WERI-Rb-1 (cell line): ENCODE measurements at regions not wholly inside any gene's neighbourhood (a gene's known extent, or its start where the extent isn't known, plus 50 kb on each side); places are given as distances from the start of the nearest gene placed in this dataset.

Experiments
- DNase-seq: peaks from one replicate; pipeline ENCODE4 v3.0.0-alpha.2; 2020
- H3K27ac ChIP-seq: fragments of 250-450 bp; sonication (Bioruptor Pico); 2 replicates; pipeline ENCODE4 v1.5.1; 2020; ENCODE audit warnings: mild to moderate bottlenecking, moderate library complexity
- H3K27me3 ChIP-seq: fragments of 250-450 bp; sonication (Bioruptor Pico); 2 replicates; pipeline ENCODE4 v1.5.1; 2021; ENCODE audit warnings: mild to moderate bottlenecking, low read depth, moderate library complexity; ENCODE audit not compliant: insufficient read depth, severe bottlenecking
- H3K36me3 ChIP-seq: fragments of 250-450 bp; sonication (Bioruptor Pico); 2 replicates; pipeline ENCODE4 v1.5.1; 2020; ENCODE audit warnings: mild to moderate bottlenecking, moderate library complexity
- H3K4me3 ChIP-seq: 2 replicates; pipeline ENCODE4 v1.5.1; 2011; ENCODE audit warnings: low read depth, mild to moderate bottlenecking, control low read depth, low read length
- H3K9me3 ChIP-seq: fragments of 250-450 bp; sonication (Bioruptor Pico); 2 replicates; pipeline ENCODE4 v1.5.1; 2021; ENCODE audit warnings: mild to moderate bottlenecking, moderate library complexity; ENCODE audit not compliant: severe bottlenecking
- CTCF ChIP-seq: IDR thresholded peaks from 2 replicates; pipeline ENCODE4 v1.5.1; 2011; ENCODE audit warnings: low read depth, mild to moderate bottlenecking, control low read depth, inconsistent platforms, low read length

GRCh38 chr3:43948013-43948412, 257.3 kb downstream of the ABHD5 start:
- Histone ChIP-seq H3K27me3 (peaks cover 4% of the 10 kb centered on the region), H3K36me3 (no peaks in the 10 kb centered on the region), H3K27ac (no peak overlapping the region), H3K9me3 (no peaks in the 10 kb centered on the region), H3K4me3 (no peak overlapping the region)
- TF ChIP-seq CTCF, result no peak
- DNase-seq, result no peak

GRCh38 chr3:43949594-43949993, 258.9 kb downstream of the ABHD5 start:
- no peak for DNase-seq
- H3K27ac ChIP-seq, result no peak overlapping the region
- no peaks in the 10 kb centered on the region for H3K9me3 ChIP-seq
- no peak overlapping the region for H3K4me3 ChIP-seq
- TF ChIP-seq CTCF, result no peak
- no peaks in the 10 kb centered on the region for H3K36me3 ChIP-seq
- H3K27me3 ChIP-seq, result peaks cover 7% of the 10 kb centered on the region

GRCh38 chr3:43950775-43951174, 260.0 kb downstream of the ABHD5 start:
- DNase-seq, result no peak
- no peak for TF ChIP-seq CTCF
- Histone ChIP-seq H3K27me3 (peaks cover 9% of the 10 kb centered on the region), H3K27ac (no peak overlapping the region), H3K9me3 (no peaks in the 10 kb centered on the region), H3K4me3 (no peak overlapping the region), H3K36me3 (no peaks in the 10 kb centered on the region)

- no peaks in the 10 kb centered on the region for H3K9me3 ChIP-seq
- no peaks in the 10 kb centered on the region for H3K36me3 ChIP-seq
- no peak overlapping the region for H3K4me3 ChIP-seq
- no peak for DNase-seq
- no peak overlapping the region for H3K27ac ChIP-seq
- no peak for TF ChIP-seq CTCF
- peaks cover 9% of the 10 kb centered on the region for H3K27me3 ChIP-seq
These were observed 261.1 kb downstream of the ABHD5 start for GRCh38 chr3:43951813-43952212.

- no peak for TF ChIP-seq CTCF
- no peak overlapping the region for H3K4me3 ChIP-seq
- no peak for DNase-seq
- H3K9me3 ChIP-seq, result no peaks in the 10 kb centered on the region
- H3K27ac ChIP-seq, result no peak overlapping the region
- H3K36me3 ChIP-seq, result no peaks in the 10 kb centered on the region
- peaks cover 9% of the 10 kb centered on the region for H3K27me3 ChIP-seq
These were observed 262.6 kb downstream of the ABHD5 start for GRCh38 chr3:43953380-43953779.
